NCI-H446 (cell line): ENCODE measurements at regions not wholly inside any gene's neighbourhood (a gene's known extent, or its start where the extent isn't known, plus 50 kb on each side); places are given as distances from the start of the nearest gene placed in this dataset.
"Not testable (repeated sequence)": the region's sequence is repeated elsewhere in the genome, so short reads cannot be mapped to it uniquely, and the experiment has no call there.

Experiments
- DNase-seq, 2 experiments: peaks; one replicate each; lab custom pipeline; 2025; lab: John Stamatoyannopoulos, UW

DNA sequence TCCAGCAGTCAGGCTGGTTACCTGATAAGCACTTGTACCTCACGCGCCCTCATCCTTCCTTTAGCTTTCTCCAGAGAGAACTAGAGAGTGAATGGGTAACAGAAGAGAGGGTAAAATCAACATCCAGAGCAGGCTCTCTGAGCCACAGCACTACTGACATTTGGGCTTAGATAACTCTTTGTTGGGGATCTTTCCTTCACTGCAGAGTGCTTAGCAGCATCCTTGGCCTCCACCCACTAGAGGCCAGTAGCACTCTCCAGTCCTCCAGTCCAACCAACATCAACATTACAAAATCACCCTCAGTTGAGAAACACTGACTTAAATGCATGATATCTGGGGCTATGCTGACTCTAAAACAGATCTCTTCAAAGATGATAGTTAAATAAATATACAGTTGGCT, 220.7 kb downstream of the TACR3 start:
- DNase-seq, result no peak

DNA sequence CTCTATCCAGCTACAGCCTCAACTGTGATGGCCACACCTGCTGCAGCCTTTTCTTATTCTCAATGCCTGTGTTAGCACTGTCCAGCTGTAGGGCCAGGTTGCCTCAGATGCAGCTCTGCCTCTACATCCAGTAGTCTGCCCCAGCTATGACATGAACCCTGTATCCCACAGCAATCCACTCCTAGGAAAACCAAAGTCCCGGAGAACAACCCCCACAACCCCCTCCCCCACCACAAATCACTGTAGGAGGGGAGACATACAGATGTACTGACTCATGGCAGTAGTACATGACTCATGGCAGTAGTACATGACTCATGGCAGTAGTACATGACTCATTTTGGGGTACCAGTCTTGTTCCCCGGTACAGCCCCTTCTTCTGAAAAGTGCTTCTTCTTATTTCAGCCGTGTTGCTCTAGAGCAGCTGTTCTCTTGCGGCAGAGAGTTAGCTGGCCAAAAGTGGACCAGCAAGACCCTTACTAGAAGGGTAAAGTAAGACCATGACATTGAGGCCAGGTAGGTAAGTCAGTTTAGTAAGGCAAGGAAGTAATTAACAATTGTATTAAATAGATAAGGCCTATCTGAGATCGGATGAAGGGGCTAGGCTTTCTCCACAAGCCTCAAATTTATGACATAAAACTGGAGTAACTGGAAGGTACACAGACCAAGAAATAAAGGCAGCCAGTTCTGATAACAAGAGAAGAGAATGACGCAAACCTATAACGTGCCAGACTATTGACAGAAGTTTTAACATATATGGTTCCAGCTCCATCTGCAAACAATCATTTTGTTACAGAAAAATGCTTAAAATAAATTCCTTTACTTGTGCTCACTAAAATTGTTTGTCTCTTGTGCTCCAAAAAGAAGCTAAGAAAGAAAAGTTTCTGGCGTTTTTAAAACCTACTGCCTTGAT, 221.4 kb downstream of the TACR3 start:
- DNase-seq, result no peak

DNA sequence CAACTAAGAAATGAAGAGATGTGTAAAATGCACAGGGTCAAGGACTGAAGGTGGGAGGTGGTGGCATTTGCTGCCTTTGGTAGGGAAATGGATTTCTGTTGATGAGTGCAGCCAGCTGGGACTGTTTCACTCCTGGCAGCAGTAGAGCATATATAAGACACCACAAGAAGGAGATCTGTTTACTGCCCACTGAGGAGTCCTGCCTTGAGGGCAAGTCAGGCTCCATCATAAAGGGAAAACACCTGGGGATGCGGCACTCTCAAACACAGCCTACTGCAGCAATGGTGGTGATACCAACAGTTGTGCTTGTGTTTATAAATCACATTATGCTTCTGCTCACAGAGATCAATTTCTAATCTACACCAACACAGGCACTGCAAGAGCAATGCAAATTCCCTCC, 222.1 kb downstream of the TACR3 start:
- no peak for DNase-seq

DNA sequence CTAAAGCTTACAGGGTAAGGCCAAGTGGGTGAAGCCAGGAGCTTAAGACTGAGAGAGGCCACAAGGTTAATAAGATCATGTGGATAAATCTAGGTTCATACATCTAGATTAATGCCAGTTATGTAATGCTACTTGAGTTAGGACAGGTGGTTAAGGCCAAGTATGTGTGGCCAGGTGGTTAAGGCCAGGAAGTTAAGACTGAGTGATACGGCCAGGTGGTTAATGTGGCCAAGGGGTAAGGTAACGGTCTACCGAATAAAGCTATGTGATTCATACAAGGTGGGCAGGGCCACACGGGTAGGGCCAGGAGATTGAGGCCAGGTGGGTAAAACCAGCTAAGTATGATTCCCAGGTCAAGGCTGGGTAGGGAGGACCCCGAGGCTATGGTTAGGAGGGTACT, 223.0 kb downstream of the TACR3 start:
- DNase-seq, result no peak

DNA sequence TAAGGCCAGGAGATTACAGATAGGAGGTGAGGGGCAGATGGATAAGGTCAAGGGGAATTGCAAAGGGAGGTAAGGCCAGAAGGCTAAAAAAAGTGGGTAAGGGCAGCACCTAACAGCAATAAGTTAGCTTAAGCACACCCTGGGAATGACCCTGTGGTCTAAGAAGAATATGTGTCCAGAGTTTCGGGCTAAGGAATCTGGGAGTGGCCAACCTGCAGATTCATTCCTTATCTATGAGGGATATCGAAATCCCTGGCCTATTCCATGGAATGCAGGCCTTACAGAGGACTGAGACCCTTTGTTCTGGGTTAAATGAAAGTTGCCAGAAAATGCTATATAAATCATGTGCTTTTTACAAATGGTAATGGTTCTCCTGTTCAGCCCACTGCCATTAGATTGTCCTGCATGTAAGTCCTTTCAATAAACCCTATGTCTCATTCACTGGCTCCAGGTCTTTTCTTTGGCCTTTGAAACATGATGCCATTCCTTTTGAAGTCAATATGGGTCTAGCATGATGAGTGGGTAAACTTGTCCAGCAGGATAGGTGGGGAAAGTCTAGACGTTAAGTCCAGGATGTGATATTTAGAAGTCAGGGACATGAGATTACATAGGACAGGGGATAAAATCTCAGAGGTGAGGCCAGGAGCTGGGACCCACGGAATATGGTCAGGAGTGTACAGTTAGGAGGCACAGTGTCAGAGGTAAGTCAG, 226.2 kb downstream of the TACR3 start:
- no peak for DNase-seq

DNA sequence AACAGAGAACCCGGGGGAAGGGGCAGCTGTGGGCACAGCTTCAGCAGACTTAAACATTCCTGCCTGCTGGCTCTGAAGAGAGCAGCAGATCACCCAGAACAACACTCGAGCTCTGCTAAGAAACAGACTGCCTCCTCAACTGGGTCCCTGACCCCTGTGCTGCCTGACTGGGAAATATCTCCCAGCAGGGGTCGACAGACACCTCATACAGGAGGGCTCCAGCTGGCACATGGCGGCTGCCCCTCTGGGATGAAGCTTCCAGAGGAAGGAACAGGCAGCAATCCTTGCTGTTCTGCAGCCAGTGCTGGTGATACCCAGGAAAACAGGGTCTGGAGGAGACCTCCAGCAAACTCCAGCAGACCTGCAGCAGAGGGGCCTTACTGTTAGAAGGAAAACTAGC, 234.5 kb downstream of the TACR3 start:
- not testable (repeated sequence) for DNase-seq

DNA sequence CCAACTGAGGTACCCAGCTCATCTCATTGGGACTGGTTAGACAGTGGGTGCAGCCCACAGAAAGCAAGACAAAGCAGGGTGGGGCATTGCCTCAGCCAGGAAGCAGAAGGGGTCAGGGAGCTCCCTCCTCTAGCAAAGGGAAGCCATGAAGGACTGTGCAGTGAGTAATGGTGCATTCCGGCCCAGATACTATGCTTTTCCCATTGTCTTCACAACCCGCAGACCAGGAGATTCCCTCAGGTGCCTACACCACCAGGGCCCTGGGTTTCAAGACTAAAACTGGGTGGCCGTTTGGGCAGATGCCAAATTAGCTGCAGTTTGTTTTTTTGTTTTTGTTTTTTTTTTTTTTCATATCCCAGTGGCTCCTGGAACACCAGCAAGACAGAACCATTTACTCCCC, 235.3 kb downstream of the TACR3 start:
- no peak for DNase-seq

DNA sequence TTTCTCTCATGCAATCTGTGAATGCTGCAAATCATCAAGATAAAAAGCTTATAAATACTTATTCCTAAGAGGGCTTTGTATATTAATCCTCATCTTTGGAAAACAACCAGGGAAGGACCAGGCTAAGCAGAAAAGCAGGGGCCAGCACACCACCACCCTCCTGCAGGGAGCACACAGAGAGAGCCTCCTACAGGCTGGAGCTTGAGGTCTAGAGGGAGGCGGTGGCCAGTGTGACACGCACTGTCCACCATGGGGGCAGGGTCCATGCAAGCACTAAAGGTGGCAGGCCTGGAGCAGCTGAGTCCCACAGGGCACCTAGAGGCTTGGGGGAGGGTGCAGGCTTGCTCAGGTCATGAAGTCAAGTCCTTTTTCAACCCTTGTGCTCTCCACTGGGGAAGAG, 236.9 kb downstream of the TACR3 start:
- DNase-seq, result no peak

DNA sequence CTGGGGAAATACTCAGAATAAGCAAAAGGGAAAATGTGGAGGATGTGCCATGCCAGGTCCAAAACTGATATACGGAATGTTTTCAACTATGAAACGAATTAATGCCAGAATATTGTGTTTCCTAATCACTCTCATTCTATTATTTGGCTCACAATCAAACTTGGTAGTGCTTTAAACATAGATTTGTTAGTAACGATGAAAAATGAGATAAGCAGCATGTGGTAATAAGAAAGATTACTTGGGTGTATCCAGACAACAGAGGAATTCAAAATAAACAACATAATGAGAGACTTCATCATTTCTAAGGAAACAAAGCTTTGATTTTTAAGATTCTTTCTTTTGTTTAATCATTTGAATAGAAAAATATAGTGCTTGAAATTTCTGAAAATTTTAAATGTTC, 237.3 kb downstream of the TACR3 start:
- DNase-seq, result no peak

DNA sequence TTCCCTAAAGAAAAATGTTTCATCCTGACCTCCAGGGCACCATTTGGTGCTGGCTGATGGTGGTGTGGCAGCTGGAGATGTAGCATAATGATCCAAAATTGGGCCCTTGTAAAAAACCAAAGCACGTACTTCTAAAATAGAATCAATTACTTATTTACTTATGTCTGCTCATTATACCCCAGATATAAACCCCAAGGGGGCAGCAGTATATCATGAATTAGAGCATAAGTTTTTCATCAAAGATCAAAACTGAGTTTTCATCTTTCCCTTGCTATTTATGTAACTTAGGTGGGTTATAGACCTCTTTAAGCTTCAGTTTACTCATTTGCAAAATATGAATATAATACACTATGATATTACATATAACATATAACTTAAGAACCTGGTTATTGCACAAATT, 241.1 kb downstream of the TACR3 start:
- no peak for DNase-seq

DNA sequence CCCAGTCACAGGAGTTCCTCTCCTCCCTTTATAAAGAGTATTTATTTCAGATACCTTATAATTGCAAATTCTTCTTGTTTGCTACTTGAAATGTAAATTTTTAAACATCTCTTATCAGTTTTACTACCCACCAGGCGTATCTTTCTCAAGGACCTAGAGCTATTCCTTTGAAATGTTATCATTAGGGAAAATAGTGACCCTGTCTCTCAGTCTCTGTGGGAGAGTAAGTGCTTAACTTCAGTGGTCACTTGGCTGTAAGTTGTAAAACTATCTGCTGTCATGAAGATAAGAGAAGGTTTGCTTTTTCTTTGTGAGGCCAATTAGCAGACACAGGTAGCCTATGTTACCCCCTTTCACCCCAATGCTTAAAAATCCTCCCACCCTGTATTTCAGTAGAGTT, 241.6 kb downstream of the TACR3 start:
- no peak for DNase-seq

DNA sequence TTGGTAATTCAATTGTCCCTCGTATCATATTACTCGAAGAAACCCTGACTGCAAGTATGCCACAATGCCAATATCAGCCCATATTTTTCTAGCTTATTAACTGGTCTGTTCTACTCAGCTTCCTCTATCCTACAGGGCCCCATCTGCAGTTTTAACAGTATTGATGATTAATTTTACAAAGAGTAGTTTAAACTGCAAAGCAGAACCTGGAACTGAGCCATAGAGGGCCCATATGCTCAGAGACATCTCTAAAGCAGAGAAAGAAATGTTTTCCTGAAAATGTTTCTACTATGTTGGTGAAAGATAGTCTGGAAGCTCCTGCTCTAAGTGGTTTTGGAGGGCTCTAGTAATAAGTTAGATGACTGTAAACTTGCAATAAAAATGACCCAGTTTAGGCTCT, 259.4 kb upstream of the CENPE start:
- DNase-seq, result no peak

DNA sequence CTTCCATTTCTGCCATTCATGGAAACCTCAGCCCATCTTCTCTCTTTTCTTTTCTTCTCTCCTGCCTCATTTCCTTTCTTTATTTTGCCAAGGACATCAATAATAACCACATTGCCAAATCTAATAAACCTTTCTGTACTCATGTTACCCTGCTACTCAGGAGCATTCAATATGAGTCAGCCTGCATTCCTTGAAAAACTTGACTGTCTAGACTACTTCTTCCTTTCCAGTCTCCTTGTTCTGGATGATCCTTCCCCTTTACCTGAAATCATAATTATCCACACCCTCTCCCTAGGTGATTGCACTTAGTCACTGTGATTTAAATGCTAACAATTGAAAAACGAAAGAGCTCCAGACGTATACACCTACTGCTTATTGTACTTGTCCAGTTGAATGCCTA, 253.2 kb upstream of the CENPE start:
- no peak for DNase-seq

DNA sequence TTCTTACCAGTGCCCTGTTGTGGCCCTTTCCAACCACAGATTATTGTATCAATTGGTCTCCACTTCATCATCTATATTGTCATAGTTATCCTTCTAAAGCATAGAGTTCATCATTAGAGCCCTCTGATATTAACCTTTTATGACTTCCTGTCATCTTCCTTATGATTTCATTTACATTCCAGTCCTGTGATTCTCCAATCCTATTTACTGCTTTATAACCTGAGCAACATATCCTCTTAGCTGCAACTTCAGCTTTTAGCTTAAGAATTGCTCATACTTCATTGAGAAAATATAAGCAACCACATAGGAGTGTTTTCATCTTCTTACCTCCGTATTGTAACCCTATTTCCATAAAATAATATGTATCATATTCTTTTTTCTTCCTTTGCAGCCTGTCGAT, 252.6 kb upstream of the CENPE start:
- DNase-seq, result no peak

DNA sequence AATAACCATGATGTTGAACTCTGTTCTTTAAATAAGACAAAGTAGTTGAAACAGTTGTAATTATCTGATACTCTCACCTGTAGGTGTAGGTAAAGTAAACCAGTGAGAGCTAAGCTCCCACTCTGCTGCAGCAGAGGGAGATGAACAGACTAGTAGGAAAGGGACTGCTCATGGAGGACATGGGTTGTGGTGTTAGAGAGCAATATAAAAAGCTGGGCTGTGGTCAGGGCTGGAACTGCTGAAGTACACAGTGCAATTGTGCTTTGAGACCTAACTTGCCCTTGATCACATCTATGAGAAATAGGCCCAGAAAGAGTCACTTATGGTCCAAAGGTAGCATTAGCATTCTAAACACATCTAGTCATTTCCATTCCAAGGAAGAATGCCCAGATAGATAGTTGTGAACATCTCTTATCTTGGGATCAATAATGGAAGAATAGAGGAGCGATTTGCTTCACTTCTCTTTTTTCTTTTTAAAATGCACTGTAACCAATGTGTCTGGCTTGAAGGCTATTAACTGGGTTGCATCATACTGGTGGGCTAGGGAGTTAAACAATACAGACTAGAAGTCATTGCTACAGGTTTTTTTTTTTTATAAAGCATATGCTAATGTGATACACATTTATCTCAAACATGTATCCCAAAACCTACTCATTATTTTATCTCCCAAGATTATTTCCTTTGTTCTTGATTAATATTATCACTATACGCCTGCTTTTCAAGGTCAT, 251.3 kb upstream of the CENPE start:
- no peak for DNase-seq

DNA sequence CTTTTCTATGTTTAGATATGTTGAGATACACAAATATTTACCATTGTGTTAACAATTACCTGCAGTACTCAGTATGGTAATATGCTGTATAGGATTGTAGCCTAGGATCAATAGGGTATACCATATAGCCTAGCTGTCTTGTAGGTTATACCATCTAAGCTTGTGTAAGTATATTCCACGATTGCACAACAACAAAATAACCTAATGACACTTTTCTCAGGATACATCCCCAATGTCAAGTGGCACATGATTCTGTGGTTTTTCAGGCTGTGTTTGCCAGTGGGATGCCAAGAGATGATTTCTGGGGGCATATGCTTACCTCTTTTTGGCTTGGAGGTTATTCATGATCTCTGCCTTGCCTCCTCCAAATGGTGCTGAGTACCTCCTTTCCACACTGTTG, 247.2 kb upstream of the CENPE start:
- DNase-seq, result no peak

DNA sequence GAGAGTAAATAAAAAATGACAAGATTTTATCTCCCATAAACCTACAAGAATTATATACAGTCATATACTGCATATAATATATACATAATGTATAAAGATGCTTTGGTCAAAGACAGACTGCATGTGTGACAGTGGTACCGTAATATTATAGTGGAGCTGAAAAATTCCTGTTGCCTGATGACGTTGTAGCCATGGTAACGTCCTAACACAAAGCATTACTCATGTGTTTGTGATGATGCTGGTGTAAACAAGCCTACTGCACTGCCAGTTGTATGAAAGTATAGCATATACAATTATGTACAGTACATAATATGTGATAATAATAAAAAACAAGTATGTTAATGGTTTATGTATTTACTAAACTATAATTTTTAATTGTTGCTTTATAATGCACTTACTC, 245.2 kb upstream of the CENPE start:
- DNase-seq, result no peak

DNA sequence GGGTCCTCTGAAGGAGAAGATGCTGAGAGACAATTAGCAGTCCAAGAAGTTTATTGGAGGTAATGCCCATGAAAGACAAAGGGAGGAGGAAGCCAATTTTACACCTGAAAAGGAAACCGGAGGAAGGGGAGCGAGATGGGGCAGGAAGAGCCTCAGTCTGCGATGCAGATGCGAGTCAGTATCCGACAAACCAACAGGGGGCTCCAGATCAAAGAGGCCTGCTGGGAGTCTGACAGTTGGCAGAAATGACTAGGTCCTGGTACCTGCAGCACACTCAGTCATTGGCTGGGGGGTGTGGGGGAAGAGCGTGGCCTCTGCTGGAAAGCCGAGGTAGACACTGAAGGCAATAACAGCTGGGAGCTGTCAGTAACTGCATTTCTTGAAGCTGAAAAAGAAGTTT, 231.1 kb upstream of the CENPE start:
- DNase-seq, result peak in 1 of 2 experiments; percentile 1

DNA sequence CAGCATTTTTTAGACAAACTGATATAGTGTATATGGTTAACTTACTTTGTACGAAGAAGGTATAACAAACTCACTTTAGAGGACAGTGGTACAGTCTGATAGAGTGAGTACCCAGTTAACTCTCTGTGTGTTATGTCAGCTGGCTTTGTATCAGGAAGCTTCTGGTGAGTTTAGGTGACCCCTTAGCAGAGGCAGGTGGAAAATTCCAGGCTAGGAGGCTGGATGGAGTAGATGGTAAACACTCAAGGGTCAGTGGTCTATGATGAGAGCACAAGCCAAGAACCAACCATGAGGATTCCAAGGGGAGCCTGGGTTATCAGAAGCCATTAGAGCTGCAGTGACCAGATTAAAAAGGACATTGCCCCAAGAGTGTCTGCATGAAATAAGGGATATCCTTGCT, 227.3 kb upstream of the CENPE start:
- no peak for DNase-seq

DNA sequence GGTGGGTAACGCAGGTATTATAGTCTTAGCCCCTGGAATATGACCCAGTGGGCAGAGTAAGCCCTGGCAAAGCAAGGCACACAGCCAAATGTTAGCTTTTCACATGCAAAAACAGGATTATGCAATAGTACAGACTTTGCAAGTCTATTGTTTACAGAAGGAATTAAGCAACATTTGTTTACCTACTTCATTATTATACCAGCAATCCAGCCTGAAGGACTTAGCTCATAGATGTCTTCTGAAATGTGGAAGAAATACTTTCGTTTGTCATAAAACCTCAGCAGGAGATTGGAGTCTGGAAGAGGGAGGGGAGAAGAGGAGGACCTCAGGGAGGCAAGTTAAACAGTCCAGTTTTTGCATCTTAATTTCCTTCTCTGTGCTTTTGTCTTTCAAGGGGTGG, 226.7 kb upstream of the CENPE start:
- no peak for DNase-seq

DNA sequence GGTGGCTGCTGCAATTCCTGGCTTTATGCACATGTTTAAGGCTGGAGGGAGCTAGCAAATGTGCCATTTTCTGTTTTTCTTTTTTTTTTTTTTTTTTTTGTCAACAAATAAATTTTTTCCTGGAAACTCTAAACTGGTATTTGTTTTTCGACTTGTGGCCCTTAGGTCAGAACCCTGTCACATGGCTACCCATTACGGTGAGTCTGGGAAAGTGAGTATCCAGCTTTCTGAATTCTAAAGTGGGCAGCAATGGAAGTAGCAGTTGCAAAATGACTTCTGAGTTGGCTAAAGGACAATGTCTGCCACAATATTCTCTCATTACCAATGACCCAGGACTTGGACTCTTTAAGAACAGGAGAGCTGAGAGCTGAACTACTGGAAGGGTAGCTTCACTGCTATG, 225.1 kb upstream of the CENPE start:
- no peak for DNase-seq

DNA sequence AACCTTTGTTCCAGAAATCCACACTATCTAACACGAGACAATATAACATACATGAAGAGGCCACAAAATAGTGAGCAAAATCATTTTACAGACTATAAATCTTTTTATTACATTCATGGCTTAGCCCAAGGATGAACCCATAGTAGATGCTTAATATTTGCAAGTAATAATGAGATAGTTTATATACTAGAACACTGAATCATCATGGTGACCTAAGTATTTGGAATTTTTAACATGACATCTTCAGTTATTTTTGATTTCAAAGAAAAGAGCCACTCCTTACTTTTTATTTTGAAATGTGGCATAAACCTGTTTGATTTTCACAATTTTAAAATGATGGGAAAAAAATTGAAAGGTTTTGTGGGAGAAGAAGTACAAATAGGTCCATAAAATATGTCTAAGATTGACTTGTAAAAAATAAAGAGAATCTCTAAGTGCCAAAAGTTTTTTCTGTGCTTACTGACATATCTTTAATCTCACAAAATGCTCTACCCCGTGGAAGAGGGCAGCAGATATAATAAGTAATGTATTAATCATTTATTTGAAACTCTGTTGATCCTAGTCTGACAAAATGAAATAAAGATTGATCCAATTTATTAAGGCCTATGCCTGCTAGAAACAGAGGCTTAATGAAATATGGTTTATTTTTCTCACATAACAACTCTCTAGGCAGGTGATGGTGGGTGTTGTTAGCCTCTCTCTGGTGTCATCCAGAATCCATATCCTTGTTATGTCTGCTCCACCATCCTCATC, 224.5 kb upstream of the CENPE start:
- DNase-seq, result no peak
